ENCODE measurements at regions not wholly inside any gene's neighbourhood (a gene's known extent, or its start where the extent isn't known, plus 50 kb on each side); places are given as distances from the start of the nearest gene placed in this dataset.

DNA sequence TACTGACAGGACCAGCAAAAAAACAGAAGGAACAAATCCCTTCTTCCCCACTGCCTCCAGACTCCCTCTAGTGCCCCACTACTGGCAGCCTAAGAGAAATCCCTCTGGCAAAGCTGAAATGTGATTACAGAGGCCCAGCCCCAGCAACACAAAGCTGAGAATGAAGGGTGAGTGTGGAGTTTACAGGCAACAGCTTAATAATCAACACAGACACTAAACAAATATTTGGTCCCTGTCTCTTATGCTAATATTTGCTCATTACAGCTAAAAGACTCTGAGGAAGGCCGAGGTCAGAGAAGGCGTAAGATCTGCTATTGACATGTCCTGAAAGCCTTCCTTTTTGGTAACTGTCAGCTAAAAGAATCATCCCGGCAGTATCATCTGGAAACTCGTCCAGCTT is 308.5 kb upstream of the RASGRP1 start (continued):
- TF ChIP-seq KDM4B (CRISPR knock-in tag; IDR thresholded peaks at IDR 0.05) = no peak
- TF ChIP-seq AHR (CRISPR knock-in tag; IDR thresholded peaks at IDR 0.05) = no peak
- TF ChIP-seq, protein P1, sequence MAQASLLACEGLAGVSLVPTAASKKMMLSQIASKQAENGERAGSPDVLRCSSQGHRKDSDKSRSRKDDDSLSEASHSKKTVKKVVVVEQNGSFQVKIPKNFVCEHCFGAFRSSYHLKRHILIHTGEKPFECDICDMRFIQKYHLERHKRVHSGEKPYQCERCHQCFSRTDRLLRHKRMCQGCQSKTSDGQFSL (CRISPR knock-in tag; IDR thresholded peaks at IDR 0.05) = no peak
- no peak for TF ChIP-seq ZNF713 (CRISPR knock-in tag; IDR thresholded peaks at IDR 0.05)
- TF ChIP-seq SIX1 (CRISPR knock-in tag; IDR thresholded peaks at IDR 0.05; ENCODE audit: borderline replicate concordance) = no peak
- TF ChIP-seq ZNF776 (CRISPR knock-in tag; IDR thresholded peaks at IDR 0.05) = no peak
- TF ChIP-seq FOXJ3 (CRISPR knock-in tag; IDR thresholded peaks at IDR 0.05; ENCODE audit: borderline replicate concordance) = peak; percentile 72; the same call in 1 of the 2 replicates
- TF ChIP-seq, protein P2, sequence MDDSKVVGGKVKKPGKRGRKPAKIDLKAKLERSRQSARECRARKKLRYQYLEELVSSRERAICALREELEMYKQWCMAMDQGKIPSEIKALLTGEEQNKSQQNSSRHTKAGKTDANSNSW (CRISPR knock-in tag; IDR thresholded peaks at IDR 0.05; ENCODE audit: borderline replicate concordance) = no peak
- no peak for TF ChIP-seq ZNF644 (CRISPR knock-in tag; IDR thresholded peaks at IDR 0.05; ENCODE audit: low read depth)
- no peak for TF ChIP-seq CBX2 (IDR thresholded peaks at IDR 0.05; ENCODE audit: low read depth, low read length)
- TF ChIP-seq CBX2 (CRISPR knock-in tag; IDR thresholded peaks at IDR 0.05; ENCODE audit: low read depth) = no peak
- no peak for TF ChIP-seq HNF4G (IDR thresholded peaks at IDR 0.05; ENCODE audit: borderline replicate concordance, low read depth, low read length)
- TF ChIP-seq HNF4G (CRISPR knock-in tag; IDR thresholded peaks at IDR 0.05; ENCODE audit: borderline replicate concordance, low read depth) = no peak
- TF ChIP-seq, protein P3, sequence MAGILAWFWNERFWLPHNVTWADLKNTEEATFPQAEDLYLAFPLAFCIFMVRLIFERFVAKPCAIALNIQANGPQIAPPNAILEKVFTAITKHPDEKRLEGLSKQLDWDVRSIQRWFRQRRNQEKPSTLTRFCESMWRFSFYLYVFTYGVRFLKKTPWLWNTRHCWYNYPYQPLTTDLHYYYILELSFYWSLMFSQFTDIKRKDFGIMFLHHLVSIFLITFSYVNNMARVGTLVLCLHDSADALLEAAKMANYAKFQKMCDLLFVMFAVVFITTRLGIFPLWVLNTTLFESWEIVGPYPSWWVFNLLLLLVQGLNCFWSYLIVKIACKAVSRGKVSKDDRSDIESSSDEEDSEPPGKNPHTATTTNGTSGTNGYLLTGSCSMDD (CRISPR knock-in tag; IDR thresholded peaks at IDR 0.05) = no peak
- TF ChIP-seq NAIF1 (CRISPR knock-in tag; IDR thresholded peaks at IDR 0.05; ENCODE audit: borderline replicate concordance) = no peak
- TF ChIP-seq FOXC1 (CRISPR knock-in tag; IDR thresholded peaks at IDR 0.05; ENCODE audit: borderline replicate concordance) = no peak
- TF ChIP-seq ATAD3A (CRISPR knock-in tag; IDR thresholded peaks at IDR 0.05) = no peak
- TF ChIP-seq, protein P4, sequence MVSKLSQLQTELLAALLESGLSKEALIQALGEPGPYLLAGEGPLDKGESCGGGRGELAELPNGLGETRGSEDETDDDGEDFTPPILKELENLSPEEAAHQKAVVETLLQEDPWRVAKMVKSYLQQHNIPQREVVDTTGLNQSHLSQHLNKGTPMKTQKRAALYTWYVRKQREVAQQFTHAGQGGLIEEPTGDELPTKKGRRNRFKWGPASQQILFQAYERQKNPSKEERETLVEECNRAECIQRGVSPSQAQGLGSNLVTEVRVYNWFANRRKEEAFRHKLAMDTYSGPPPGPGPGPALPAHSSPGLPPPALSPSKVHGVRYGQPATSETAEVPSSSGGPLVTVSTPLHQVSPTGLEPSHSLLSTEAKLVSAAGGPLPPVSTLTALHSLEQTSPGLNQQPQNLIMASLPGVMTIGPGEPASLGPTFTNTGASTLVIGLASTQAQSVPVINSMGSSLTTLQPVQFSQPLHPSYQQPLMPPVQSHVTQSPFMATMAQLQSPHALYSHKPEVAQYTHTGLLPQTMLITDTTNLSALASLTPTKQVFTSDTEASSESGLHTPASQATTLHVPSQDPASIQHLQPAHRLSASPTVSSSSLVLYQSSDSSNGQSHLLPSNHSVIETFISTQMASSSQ (IDR thresholded peaks at IDR 0.05; ENCODE audit: low read depth) = no peak
- TF ChIP-seq, protein P4 (CRISPR knock-in tag; IDR thresholded peaks at IDR 0.05; ENCODE audit: borderline replicate concordance) = peak; percentile 38; the same call in 1 of the 2 replicates
- TF ChIP-seq ZNF20 (CRISPR knock-in tag; IDR thresholded peaks at IDR 0.05) = no peak
- no peak for TF ChIP-seq SNAPC2 (CRISPR knock-in tag; IDR thresholded peaks at IDR 0.05)
- no peak for TF ChIP-seq POLR2AphosphoS2 (IDR thresholded peaks at IDR 0.05; ENCODE audit: low read depth, low read length)
- peak in 1 of 2 experiments; percentile 31; a peak in 1 of 4 replicates for TF ChIP-seq EP300 (IDR thresholded peaks at IDR 0.05; ENCODE audit: low read depth in 2 of 2, low read length in 2 of 2)
- no peak for TF ChIP-seq EP300 (CRISPR knock-in tag; IDR thresholded peaks at IDR 0.05; ENCODE audit: borderline replicate concordance)
- TF ChIP-seq SIN3A (IDR thresholded peaks at IDR 0.05; ENCODE audit: borderline replicate concordance, low read depth, low read length) = no peak
- TF ChIP-seq, protein P5, sequence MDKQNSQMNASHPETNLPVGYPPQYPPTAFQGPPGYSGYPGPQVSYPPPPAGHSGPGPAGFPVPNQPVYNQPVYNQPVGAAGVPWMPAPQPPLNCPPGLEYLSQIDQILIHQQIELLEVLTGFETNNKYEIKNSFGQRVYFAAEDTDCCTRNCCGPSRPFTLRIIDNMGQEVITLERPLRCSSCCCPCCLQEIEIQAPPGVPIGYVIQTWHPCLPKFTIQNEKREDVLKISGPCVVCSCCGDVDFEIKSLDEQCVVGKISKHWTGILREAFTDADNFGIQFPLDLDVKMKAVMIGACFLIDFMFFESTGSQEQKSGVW (CRISPR knock-in tag; IDR thresholded peaks at IDR 0.05; ENCODE audit: borderline replicate concordance) = no peak
- no peak for TF ChIP-seq ZNF543 (CRISPR knock-in tag; IDR thresholded peaks at IDR 0.05)
